Esophagus muscularis mucosa (tissue), 4 donors: ENCODE measurements at regions not wholly inside any gene's neighbourhood (a gene's known extent, or its start where the extent isn't known, plus 50 kb on each side); places are given as distances from the start of the nearest gene placed in this dataset.

Experiments used
- EP300 ChIP-seq: sonication (generic); formaldehyde crosslinking; IDR thresholded peaks from one replicate; pipeline ENCODE4 v1.6.1; 2017; ENCODE audit warnings: antibody characterized with exemption
- POLR2A ChIP-seq: fragments of 450-650 bp; IDR thresholded peaks from one replicate; pipeline ENCODE4 v1.6.1; 2017; ENCODE audit warnings: antibody characterized with exemption, moderate library complexity, mild to moderate bottlenecking, low read depth
- POLR2AphosphoS5 ChIP-seq, 2 donors: sonication (generic); formaldehyde crosslinking; IDR thresholded peaks; one replicate each; pipeline ENCODE4 v1.6.1; 2017; ENCODE audit warnings: antibody characterized with exemption in 2 of 2
- TF ChIP-seq, protein P1 (sequence below), 3 experiments: fragments of 200-600 bp in 2 of 3; fragments of 450-650 bp in 1 of 3; sonication (generic) in 2 of 3; IDR thresholded peaks; one replicate each; pipeline ENCODE4 v1.5.1; 2017 to 2019; ENCODE audit warnings: antibody characterized with exemption in 3 of 3, mild to moderate bottlenecking in 2 of 3, moderate library complexity in 1 of 3

DNA sequence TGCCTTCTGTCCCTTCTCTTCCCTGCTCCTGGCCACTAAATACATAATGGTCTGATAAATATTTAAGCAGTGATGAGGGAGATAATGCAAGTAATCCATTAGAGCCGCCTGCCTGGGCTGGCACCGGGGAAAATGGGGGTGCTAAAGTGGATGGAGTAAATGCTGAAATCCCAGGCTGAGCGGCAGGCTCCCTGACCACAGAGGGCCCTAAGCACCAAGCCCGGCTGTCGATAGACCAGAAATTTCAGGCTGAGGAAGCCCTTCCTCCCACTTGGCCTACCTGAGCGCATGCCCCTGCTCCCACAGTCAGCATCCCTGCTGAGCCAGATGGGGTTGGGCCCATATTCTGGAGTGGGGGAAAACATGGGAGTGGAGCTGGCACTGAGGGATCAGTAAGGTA is 197.5 kb upstream of the SKOR2 start:
- TF ChIP-seq POLR2AphosphoS5 (IDR thresholded peaks at IDR 0.05): no peak
- no peak for TF ChIP-seq EP300
- TF ChIP-seq POLR2A: no peak
- TF ChIP-seq, protein P1, sequence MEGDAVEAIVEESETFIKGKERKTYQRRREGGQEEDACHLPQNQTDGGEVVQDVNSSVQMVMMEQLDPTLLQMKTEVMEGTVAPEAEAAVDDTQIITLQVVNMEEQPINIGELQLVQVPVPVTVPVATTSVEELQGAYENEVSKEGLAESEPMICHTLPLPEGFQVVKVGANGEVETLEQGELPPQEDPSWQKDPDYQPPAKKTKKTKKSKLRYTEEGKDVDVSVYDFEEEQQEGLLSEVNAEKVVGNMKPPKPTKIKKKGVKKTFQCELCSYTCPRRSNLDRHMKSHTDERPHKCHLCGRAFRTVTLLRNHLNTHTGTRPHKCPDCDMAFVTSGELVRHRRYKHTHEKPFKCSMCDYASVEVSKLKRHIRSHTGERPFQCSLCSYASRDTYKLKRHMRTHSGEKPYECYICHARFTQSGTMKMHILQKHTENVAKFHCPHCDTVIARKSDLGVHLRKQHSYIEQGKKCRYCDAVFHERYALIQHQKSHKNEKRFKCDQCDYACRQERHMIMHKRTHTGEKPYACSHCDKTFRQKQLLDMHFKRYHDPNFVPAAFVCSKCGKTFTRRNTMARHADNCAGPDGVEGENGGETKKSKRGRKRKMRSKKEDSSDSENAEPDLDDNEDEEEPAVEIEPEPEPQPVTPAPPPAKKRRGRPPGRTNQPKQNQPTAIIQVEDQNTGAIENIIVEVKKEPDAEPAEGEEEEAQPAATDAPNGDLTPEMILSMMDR (IDR thresholded peaks at IDR 0.05): no peak
